ENCODE measurements at regions not wholly inside any gene's neighbourhood (a gene's known extent, or its start where the extent isn't known, plus 50 kb on each side); places are given as distances from the start of the nearest gene placed in this dataset.
"Not testable (repeated sequence)": the region's sequence is repeated elsewhere in the genome, so short reads cannot be mapped to it uniquely, and the experiment has no call there.

DNA sequence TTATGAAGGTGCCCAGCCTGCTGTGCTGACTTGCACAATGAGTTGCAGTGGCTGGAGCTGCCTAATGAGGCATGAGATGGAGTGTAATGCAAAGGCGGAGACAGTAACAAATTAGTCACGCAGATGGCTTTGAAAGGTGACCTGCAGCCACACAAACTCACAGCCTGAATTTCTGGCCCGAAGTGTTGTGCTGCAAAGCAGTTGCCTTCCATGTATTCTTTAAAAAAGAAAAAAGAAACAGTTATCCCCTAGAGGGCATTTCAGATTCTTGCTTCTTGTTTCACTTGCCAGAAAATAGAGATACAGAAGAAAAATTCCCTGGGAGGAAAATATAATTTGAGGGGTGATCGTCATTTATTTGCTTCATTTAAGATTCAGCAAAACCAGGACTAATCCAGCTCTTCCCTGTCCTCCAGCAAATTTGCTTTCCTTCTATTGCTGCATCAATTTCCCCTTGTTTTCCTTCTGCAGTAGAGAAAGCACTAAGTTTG, 239.9 kb downstream of the ADRA2A start:
- H3K27me3 ChIP-seq (ENCODE audit: control insufficient read depth, insufficient read depth, low read length) = no peaks in the 10 kb centered on the region
- no peak overlapping the region for H3K9ac ChIP-seq (ENCODE audit: low read depth, low read length)

DNA sequence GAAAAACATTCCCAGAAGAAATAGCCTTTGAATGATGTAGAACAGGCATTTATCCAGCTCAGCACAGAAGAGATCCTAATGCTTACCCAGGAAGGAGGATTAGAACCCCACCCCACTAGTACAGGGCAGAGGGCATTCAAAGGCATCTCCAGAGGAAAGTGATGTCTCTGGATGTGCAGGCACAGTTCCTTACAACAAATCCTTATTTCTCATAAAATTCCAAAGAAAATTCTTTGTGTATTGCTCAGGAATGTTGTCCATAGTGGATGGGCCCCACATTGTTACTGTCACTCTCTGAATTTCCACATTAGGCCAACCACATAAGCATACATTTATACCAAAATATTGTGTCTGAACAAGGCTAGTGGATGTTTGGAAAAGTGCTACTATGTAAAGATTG, 243.0 kb downstream of the ADRA2A start:
- no peaks in the 10 kb centered on the region for H3K9me3 ChIP-seq (replicated peaks; ENCODE audit: low read length)
- no peaks in the 10 kb centered on the region for H3K36me3 ChIP-seq (ENCODE audit: insufficient read depth, low read length)
- H3K9ac ChIP-seq (ENCODE audit: low read depth, low read length) = no peak overlapping the region
- H3K4me3 ChIP-seq (ENCODE audit: low read length) = no peak overlapping the region
- no peak overlapping the region for H3K4me2 ChIP-seq (ENCODE audit: low read length)
- H3K4me1 ChIP-seq (ENCODE audit: control insufficient read depth, insufficient read depth, low read length) = no peaks in the 10 kb centered on the region
- H3K27me3 ChIP-seq (ENCODE audit: control insufficient read depth, insufficient read depth, low read length) = no peaks in the 10 kb centered on the region

More for the DNA sequence above, 239.9 kb downstream of the ADRA2A start:
- H3K4me2 ChIP-seq (ENCODE audit: low read length) = no peak overlapping the region
- H3K4me1 ChIP-seq (ENCODE audit: control insufficient read depth, insufficient read depth, low read length) = no peaks in the 10 kb centered on the region
- H3K36me3 ChIP-seq (ENCODE audit: insufficient read depth, low read length) = no peaks in the 10 kb centered on the region
- no peak overlapping the region for H3K4me3 ChIP-seq (ENCODE audit: low read length)
- H3K9me3 ChIP-seq (replicated peaks; ENCODE audit: low read length) = no peaks in the 10 kb centered on the region

DNA sequence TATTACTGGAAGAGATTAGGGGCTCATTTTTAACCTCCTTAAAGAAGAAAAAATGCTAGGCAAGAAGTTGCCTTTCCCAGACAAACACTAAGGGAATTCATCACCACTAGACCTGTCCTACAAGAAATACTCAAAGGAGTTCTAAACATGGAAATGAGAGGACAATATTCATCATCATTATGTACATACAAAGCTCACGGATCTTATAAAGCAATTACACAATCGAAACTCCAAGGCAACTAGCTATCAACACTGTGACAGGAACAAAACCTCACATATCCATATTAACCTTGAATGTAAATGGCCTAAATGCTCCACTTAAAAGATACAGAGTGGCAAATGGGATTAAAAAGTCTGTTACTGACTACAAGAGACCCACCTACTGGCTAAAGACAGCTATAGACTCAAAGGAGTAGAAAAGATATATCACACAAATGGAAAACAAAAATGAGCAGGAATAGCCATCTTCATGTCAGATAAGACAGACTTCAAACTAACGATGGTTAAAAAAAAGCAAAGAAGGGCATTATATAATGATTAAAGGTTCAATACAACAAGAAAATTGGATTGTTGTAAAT, 246.6 kb downstream of the ADRA2A start:
- Histone ChIP-seq H3K9me3 (replicated peaks; ENCODE audit: low read length) (no peaks in the 10 kb centered on the region), H3K4me1 (ENCODE audit: control insufficient read depth, insufficient read depth, low read length) (no peaks in the 10 kb centered on the region), H3K27me3 (ENCODE audit: control insufficient read depth, insufficient read depth, low read length) (no peaks in the 10 kb centered on the region), H3K9ac (ENCODE audit: low read depth, low read length) (no peak overlapping the region), H3K36me3 (ENCODE audit: insufficient read depth, low read length) (no peaks in the 10 kb centered on the region), H3K4me3 (ENCODE audit: low read length) (no peak overlapping the region), H3K4me2 (ENCODE audit: low read length) (no peak overlapping the region)

DNA sequence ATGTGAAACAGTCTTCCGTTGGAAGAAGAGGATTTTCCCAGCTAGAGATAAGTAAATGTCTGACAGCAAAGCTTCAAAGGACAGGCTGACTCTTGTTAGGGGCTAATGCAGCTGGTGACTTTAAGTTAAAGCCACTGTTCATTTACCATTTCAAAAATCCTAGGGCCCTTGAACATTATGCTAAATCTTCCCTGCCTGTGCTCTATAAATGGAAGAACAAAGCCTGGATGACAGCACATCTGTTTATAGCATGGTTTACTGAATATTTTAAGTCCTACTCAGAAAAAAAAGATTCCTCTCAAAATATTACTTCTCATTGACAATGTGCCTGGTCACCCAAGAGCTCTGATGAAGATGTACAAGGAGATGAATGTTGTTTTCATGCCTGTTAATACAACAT, 255.3 kb downstream of the ADRA2A start:
- not testable (repeated sequence) for H3K9me3 ChIP-seq (replicated peaks; ENCODE audit: low read length); H3K4me2 ChIP-seq (ENCODE audit: low read length); H3K27me3 ChIP-seq (ENCODE audit: control insufficient read depth, insufficient read depth, low read length); H3K9ac ChIP-seq (ENCODE audit: low read depth, low read length); H3K4me3 ChIP-seq (ENCODE audit: low read length); H3K36me3 ChIP-seq (ENCODE audit: insufficient read depth, low read length); H3K4me1 ChIP-seq (ENCODE audit: control insufficient read depth, insufficient read depth, low read length)

DNA sequence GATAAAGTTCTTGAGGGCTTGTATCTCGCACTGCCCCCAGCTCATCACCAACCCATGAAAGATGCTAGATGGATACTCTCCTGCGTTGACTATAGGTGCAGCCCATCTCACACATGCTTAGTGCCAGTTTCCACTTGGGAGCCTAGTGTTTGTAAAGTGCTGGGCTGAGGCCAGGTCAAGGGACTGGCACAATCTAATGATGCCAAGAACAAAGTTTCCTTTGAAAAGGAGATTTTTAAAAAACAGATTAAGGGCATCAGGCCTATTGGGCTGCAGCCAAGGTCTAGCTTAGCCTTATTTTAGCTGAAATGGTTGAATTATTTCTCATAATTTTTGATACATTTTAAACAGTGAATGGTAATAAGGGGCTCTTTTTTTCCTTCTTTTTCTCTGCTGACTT, 259.0 kb downstream of the ADRA2A start:
- Histone ChIP-seq H3K4me1 (ENCODE audit: control insufficient read depth, insufficient read depth, low read length) (no peaks in the 10 kb centered on the region), H3K4me2 (ENCODE audit: low read length) (no peak overlapping the region), H3K4me3 (ENCODE audit: low read length) (no peak overlapping the region), H3K36me3 (ENCODE audit: insufficient read depth, low read length) (no peaks in the 10 kb centered on the region), H3K27me3 (ENCODE audit: control insufficient read depth, insufficient read depth, low read length) (no peaks in the 10 kb centered on the region), H3K9me3 (replicated peaks; ENCODE audit: low read length) (no peaks in the 10 kb centered on the region), H3K9ac (ENCODE audit: low read depth, low read length) (no peak overlapping the region)

- Histone ChIP-seq H3K4me1 (ENCODE audit: control insufficient read depth, insufficient read depth, low read length) (no peaks in the 10 kb centered on the region), H3K9me3 (replicated peaks; ENCODE audit: low read length) (no peaks in the 10 kb centered on the region), H3K4me2 (ENCODE audit: low read length) (no peak overlapping the region), H3K9ac (ENCODE audit: low read depth, low read length) (no peak overlapping the region), H3K36me3 (ENCODE audit: insufficient read depth, low read length) (no peaks in the 10 kb centered on the region), H3K27me3 (ENCODE audit: control insufficient read depth, insufficient read depth, low read length) (no peaks in the 10 kb centered on the region), H3K4me3 (ENCODE audit: low read length) (no peak overlapping the region)
Measured at GRCh38 chr10:111338035-111338434, 261.2 kb downstream of the ADRA2A start.

GRCh38 chr10:111338805-111339204, 262.0 kb downstream of the ADRA2A start:
- Histone ChIP-seq H3K4me3 (ENCODE audit: low read length) (no peak overlapping the region), H3K4me2 (ENCODE audit: low read length) (no peak overlapping the region), H3K4me1 (ENCODE audit: control insufficient read depth, insufficient read depth, low read length) (no peaks in the 10 kb centered on the region), H3K27me3 (ENCODE audit: control insufficient read depth, insufficient read depth, low read length) (no peaks in the 10 kb centered on the region), H3K9ac (ENCODE audit: low read depth, low read length) (no peak overlapping the region), H3K36me3 (ENCODE audit: insufficient read depth, low read length) (no peaks in the 10 kb centered on the region), H3K9me3 (replicated peaks; ENCODE audit: low read length) (no peaks in the 10 kb centered on the region)

DNA sequence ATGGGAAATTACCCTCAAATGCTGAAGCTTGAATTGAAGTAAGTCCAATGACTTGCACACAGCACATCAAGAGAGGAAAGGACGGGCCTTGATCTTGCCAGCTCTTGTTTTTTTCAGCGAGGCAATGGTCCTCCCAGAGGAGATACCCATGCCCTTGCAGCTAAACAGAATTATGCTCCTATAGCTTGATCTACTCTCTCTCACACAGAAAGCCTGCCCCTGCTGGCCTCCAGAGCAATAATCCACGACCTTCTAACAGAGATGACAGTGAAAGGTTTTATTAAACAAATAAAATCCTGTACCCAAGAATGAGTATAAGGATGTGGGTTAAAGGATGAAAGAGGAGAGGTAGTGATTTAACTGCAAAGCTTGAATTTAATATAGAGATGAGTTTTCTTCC, 268.0 kb downstream of the ADRA2A start:
- no peak overlapping the region for H3K9ac ChIP-seq (ENCODE audit: low read depth, low read length)
- H3K27me3 ChIP-seq (ENCODE audit: control insufficient read depth, insufficient read depth, low read length) = no peaks in the 10 kb centered on the region
- H3K4me3 ChIP-seq (ENCODE audit: low read length) = no peak overlapping the region
- H3K4me1 ChIP-seq (ENCODE audit: control insufficient read depth, insufficient read depth, low read length) = no peaks in the 10 kb centered on the region
- H3K36me3 ChIP-seq (ENCODE audit: insufficient read depth, low read length) = no peaks in the 10 kb centered on the region
- H3K9me3 ChIP-seq (replicated peaks; ENCODE audit: low read length) = no peaks in the 10 kb centered on the region
- no peak overlapping the region for H3K4me2 ChIP-seq (ENCODE audit: low read length)

DNA sequence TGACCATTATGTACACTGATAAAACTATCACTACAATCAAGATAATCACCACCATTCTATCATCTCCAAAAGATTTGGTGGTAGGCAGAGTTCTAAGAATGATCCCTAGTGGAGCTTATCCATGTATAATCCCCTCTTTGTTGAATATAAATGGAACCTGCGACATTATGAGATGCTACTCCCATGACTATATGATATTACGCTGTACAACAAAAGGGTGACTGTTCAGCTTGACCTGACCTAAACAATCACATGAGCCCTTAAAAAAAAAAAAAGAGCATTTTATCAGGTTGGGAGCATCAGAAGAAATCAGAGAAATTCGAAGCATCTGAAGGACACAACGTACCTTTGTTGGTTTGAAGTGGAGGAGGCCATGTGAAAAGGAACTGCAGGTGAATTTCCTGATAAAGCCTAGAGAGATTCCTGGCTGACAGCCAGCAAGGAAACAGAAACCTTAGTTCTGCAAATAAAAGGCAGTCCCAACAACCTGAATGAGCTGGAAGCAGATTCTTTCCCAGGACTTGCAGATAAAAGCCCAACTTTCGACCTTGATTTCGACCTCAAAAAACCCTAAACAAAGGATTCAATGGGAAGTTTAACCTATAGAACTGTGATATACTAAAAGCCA, 270.7 kb downstream of the ADRA2A start:
- Histone ChIP-seq H3K4me1 (ENCODE audit: control insufficient read depth, insufficient read depth, low read length) (no peaks in the 10 kb centered on the region), H3K27me3 (ENCODE audit: control insufficient read depth, insufficient read depth, low read length) (no peaks in the 10 kb centered on the region), H3K36me3 (ENCODE audit: insufficient read depth, low read length) (no peaks in the 10 kb centered on the region), H3K4me3 (ENCODE audit: low read length) (no peak overlapping the region), H3K4me2 (ENCODE audit: low read length) (no peak overlapping the region), H3K9ac (ENCODE audit: low read depth, low read length) (no peak overlapping the region), H3K9me3 (replicated peaks; ENCODE audit: low read length) (no peaks in the 10 kb centered on the region)

GRCh38 chr10:111348076-111348475, 271.2 kb downstream of the ADRA2A start:
- Histone ChIP-seq H3K36me3 (ENCODE audit: insufficient read depth, low read length) (no peaks in the 10 kb centered on the region), H3K4me3 (ENCODE audit: low read length) (no peak overlapping the region), H3K27me3 (ENCODE audit: control insufficient read depth, insufficient read depth, low read length) (no peaks in the 10 kb centered on the region), H3K9ac (ENCODE audit: low read depth, low read length) (no peak overlapping the region), H3K4me2 (ENCODE audit: low read length) (no peak overlapping the region), H3K9me3 (replicated peaks; ENCODE audit: low read length) (no peaks in the 10 kb centered on the region), H3K4me1 (ENCODE audit: control insufficient read depth, insufficient read depth, low read length) (no peaks in the 10 kb centered on the region)

DNA sequence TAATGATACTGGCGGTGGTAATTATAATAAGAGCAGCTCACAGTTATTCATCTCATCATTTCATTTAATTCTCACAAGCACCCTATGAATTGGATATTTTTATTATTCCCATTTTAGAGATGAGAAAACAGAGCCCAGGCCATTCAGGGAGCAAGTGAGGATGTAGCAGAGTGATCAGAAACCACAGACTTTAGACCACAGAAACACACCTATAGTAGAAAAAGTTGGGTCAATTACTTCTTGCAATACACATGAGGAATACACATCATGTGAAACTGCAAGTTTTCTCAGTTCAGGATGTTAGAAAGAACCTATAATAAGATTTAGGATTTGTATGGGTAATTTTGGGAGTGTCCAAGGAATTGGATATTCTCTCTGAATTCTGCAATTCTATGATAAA, 278.0 kb downstream of the ADRA2A start:
- H3K4me3 ChIP-seq (ENCODE audit: low read length) = no peak overlapping the region
- H3K9me3 ChIP-seq (replicated peaks; ENCODE audit: low read length) = no peaks in the 10 kb centered on the region
- no peak overlapping the region for H3K4me2 ChIP-seq (ENCODE audit: low read length)
- no peak overlapping the region for H3K9ac ChIP-seq (ENCODE audit: low read depth, low read length)
- no peaks in the 10 kb centered on the region for H3K36me3 ChIP-seq (ENCODE audit: insufficient read depth, low read length)
- H3K27me3 ChIP-seq (ENCODE audit: control insufficient read depth, insufficient read depth, low read length) = no peaks in the 10 kb centered on the region
- H3K4me1 ChIP-seq (ENCODE audit: control insufficient read depth, insufficient read depth, low read length) = no peaks in the 10 kb centered on the region

DNA sequence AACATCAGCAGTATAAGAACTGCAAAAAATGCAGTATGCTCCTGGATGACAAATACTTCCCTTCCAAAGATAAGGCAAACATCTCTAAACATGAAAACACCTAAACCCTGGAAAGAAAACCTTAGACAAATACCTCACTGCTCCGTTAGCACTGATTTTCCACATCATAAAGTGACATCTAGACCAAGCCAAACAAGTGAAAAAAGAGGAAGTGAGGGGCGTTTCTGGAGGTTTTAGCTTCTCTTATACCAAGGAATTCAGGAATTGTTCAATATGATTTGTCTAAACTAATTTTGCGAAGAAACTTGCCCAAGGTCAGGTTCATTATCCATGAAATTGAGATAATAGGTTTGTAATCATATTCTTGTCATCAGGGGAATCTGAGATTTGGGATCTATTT, 279.7 kb downstream of the ADRA2A start:
- H3K4me1 ChIP-seq (ENCODE audit: control insufficient read depth, insufficient read depth, low read length) = no peaks in the 10 kb centered on the region
- no peaks in the 10 kb centered on the region for H3K9me3 ChIP-seq (replicated peaks; ENCODE audit: low read length)
- H3K27me3 ChIP-seq (ENCODE audit: control insufficient read depth, insufficient read depth, low read length) = no peaks in the 10 kb centered on the region
- H3K4me2 ChIP-seq (ENCODE audit: low read length) = no peak overlapping the region
- H3K4me3 ChIP-seq (ENCODE audit: low read length) = no peak overlapping the region
- H3K9ac ChIP-seq (ENCODE audit: low read depth, low read length) = no peak overlapping the region
- H3K36me3 ChIP-seq (ENCODE audit: insufficient read depth, low read length) = no peaks in the 10 kb centered on the region

Measured in skeletal muscle satellite cell (primary cell).